Liver (tissue), 3 donors: ENCODE measurements at regions not wholly inside any gene's neighbourhood (a gene's known extent, or its start where the extent isn't known, plus 50 kb on each side); places are given as distances from the start of the nearest gene placed in this dataset.

Experiments used
- CTCF ChIP-seq: fragments of 150-350 bp; IDR thresholded peaks from 2 replicates; pipeline ENCODE4 v1.5.1; 2017; ENCODE audit warnings: improper control_type of control experiment, low read depth, low read length; ENCODE audit not compliant: missing input control
- GABPA ChIP-seq, 2 donors: IDR thresholded peaks in 1 of 2; conservative IDR thresholded peaks in 1 of 2; 2 replicates each; pipeline ENCODE4 v1.6.1; 2016; ENCODE audit warnings: antibody characterized with exemption in 2 of 2, mild to moderate bottlenecking in 1 of 2, moderate library complexity in 1 of 2
- HNF4A ChIP-seq, 2 donors: conservative IDR thresholded peaks; 2 replicates each; pipeline ENCODE4 v1.6.1; 2016; ENCODE audit warnings: antibody characterized with exemption in 2 of 2, mild to moderate bottlenecking in 2 of 2
- HNF4G ChIP-seq: IDR thresholded peaks from 2 replicates; pipeline ENCODE4 v1.6.1; 2016; ENCODE audit warnings: antibody characterized with exemption
- JUND ChIP-seq, 2 donors: IDR thresholded peaks; 2 replicates each; pipeline ENCODE4 v1.6.1; 2016; ENCODE audit warnings: antibody characterized with exemption in 2 of 2
- RAD21 ChIP-seq, 2 donors: IDR thresholded peaks; 2 replicates each; pipeline ENCODE4 v1.6.1; 2016; ENCODE audit warnings: antibody characterized with exemption in 2 of 2, mild to moderate bottlenecking in 2 of 2
- REST ChIP-seq: IDR thresholded peaks from 2 replicates; pipeline ENCODE4 v1.6.1; 2016; ENCODE audit warnings: antibody characterized with exemption, mild to moderate bottlenecking
- SP1 ChIP-seq: IDR thresholded peaks from 2 replicates; pipeline ENCODE4 v1.6.1; 2018; ENCODE audit warnings: antibody characterized with exemption, mild to moderate bottlenecking
- TAF1 ChIP-seq: conservative IDR thresholded peaks from 2 replicates; pipeline ENCODE4 v1.6.1; 2016; ENCODE audit warnings: antibody characterized with exemption, mild to moderate bottlenecking
- YY1 ChIP-seq: IDR thresholded peaks from 2 replicates; pipeline ENCODE4 v1.6.1; 2016; ENCODE audit warnings: antibody characterized with exemption, mild to moderate bottlenecking
- ZBTB33 ChIP-seq: IDR thresholded peaks from 2 replicates; pipeline ENCODE4 v1.6.1; 2016; ENCODE audit warnings: antibody characterized with exemption
- TF ChIP-seq, protein P1 (sequence below): IDR thresholded peaks from 2 replicates; pipeline ENCODE4 v1.6.1; 2016; ENCODE audit warnings: antibody characterized with exemption
- donor health status: healthy.
- donor health status: healthy.

DNA sequence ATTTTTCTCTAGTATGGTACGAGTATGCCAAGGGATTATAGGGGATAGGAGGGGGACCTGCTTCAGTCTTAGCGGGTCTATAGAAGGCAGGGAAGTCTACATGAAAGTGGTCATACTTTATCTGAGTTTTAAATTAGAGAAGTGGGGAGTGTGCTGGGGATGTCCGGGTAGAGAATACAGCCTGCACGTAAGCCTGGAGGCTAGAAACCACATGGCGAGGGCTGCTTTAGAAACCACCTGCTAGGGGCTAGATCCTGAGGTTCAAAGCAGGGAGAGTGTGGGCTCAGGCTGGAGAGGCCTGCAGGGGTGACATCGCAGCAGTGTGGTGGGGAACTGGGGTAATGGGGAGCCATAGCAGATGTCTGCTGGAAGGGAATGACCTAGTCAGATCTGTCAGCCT lies 85.2 kb downstream of the VEGFA start:
- no peak for TF ChIP-seq CTCF
- no peak for TF ChIP-seq GABPA (IDR thresholded peaks at IDR 0.05 in 1 of 2, conservative IDR thresholded peaks at IDR 0.05 in 1 of 2)
- TF ChIP-seq YY1, result no peak
- no peak for TF ChIP-seq HNF4G
- TF ChIP-seq, protein P1, sequence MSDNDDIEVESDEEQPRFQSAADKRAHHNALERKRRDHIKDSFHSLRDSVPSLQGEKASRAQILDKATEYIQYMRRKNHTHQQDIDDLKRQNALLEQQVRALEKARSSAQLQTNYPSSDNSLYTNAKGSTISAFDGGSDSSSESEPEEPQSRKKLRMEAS, result no peak
- no peak for TF ChIP-seq RAD21 (IDR thresholded peaks at IDR 0.05)
- TF ChIP-seq REST, result no peak
- no peak for TF ChIP-seq SP1
- TF ChIP-seq JUND (IDR thresholded peaks at IDR 0.05), result no peak
- TF ChIP-seq HNF4A (conservative IDR thresholded peaks at IDR 0.05), result no peak
- no peak for TF ChIP-seq TAF1
- no peak for TF ChIP-seq ZBTB33
